ENCODE measurements at regions not wholly inside any gene's neighbourhood (a gene's known extent, or its start where the extent isn't known, plus 50 kb on each side); places are given as distances from the start of the nearest gene placed in this dataset.
A peak's percentile ranks its signal among the peaks of the same experiment; 100 is the strongest.

- TF ChIP-seq EP300 (IDR thresholded peaks at IDR 0.05) = peak; percentile 49
- TF ChIP-seq CTCF (IDR thresholded peaks at IDR 0.05) = no peak
Measured at GRCh38 chr21:28805885-28806284, 186.8 kb downstream of the LTN1 start.
